ENCODE measurements at regions not wholly inside any gene's neighbourhood (a gene's known extent, or its start where the extent isn't known, plus 50 kb on each side); places are given as distances from the start of the nearest gene placed in this dataset.

- TF ChIP-seq CTCF (conservative IDR thresholded peaks at IDR 0.05) = no peak
- Histone ChIP-seq H2BK5ac (ENCODE audit: insufficient read length, low read length) (no peak overlapping the region), H3K9me3 (ENCODE audit: control insufficient read depth, low read depth, low read length) (no peaks in the 10 kb centered on the region)
Measured at GRCh38 chr5:41995193-41995592, 70.1 kb downstream of the FBXO4 start.

More at GRCh38 chr5:41995193-41995592, 70.1 kb downstream of the FBXO4 start:
- Histone ChIP-seq H3K18ac (ENCODE audit: insufficient read length, low read depth, low read length) (no peak overlapping the region), H4K91ac (ENCODE audit: insufficient read length, low read depth, low read length) (no peak overlapping the region), H3K4me2 (ENCODE audit: insufficient read depth, insufficient read length, low read length) (no peak overlapping the region), H3K27ac (ENCODE audit: insufficient read length, low read depth, low read length) (no peak overlapping the region), H4K20me1 (ENCODE audit: control insufficient read depth, insufficient read depth, insufficient read length) (no peaks in the 10 kb centered on the region), H3K79me1 (ENCODE audit: insufficient read depth, low read depth, low read length, poor library complexity, severe bottlenecking) (no peaks in the 10 kb centered on the region), H2AFZ (ENCODE audit: low read length) (no peak overlapping the region), H3K14ac (ENCODE audit: insufficient read depth, low read length) (no peak overlapping the region), H2BK12ac (ENCODE audit: insufficient read length, low read depth, low read length) (no peak overlapping the region), H3T11ph (ENCODE audit: low read length) (no peak overlapping the region), H3K27me3 (ENCODE audit: insufficient read depth, low read length) (no peaks in the 10 kb centered on the region), H3K56ac (ENCODE audit: insufficient read length, low read depth, low read length) (no peak overlapping the region), H3K9ac (ENCODE audit: extremely low read depth, insufficient read length, low read length) (no peak overlapping the region), H2BK120ac (ENCODE audit: low read depth, low read length, poor library complexity, severe bottlenecking) (no peak overlapping the region), H3K4ac (ENCODE audit: low read depth, low read length) (no peak overlapping the region), H4K8ac (replicated peaks; ENCODE audit: insufficient read length, low read depth, low read length) (no peak overlapping the region), H2AK5ac (ENCODE audit: insufficient read length, low read length) (no peak overlapping the region), H2BK20ac (ENCODE audit: low read depth, low read length, poor library complexity, severe bottlenecking) (no peak overlapping the region), H3K4me1 (ENCODE audit: insufficient read depth, low read length) (no peaks in the 10 kb centered on the region), H3K79me2 (ENCODE audit: insufficient read depth, low read length) (no peaks in the 10 kb centered on the region), H4K5ac (ENCODE audit: insufficient read length, low read depth, low read length) (no peak overlapping the region), H3K23ac (ENCODE audit: insufficient read length, low read depth, low read length) (no peak overlapping the region), H2BK15ac (ENCODE audit: low read depth, low read length) (no peak overlapping the region), H3K23me2 (ENCODE audit: insufficient read length, low read depth, low read length, poor library complexity, severe bottlenecking) (no peaks in the 10 kb centered on the region)
- WGBS (ENCODE audit: extremely low coverage, insufficient read length, low lambda C conversion rate) = no CpG with 5 or more reads among the region's 3 CpGs
- H3K4me3 Mint-ChIP-seq = no peak overlapping the region
- H3K27me3 Mint-ChIP-seq (ENCODE audit: low read depth) = no peaks in the 10 kb centered on the region
- no peaks in the 10 kb centered on the region; a peak in 1 of 7 replicates for H3K36me3 Mint-ChIP-seq (ENCODE audit: insufficient read depth in 1 of 3, low read depth in 3 of 3)
- H3K4me1 Mint-ChIP-seq = no peaks in the 10 kb centered on the region
- no peak for DNase-seq
- peaks cover 5 to 7% of the 10 kb centered on the region in 2 experiments; a peak in 4 of 5 replicates for H3K9me3 Mint-ChIP-seq
- no peak overlapping the region for H3K27ac Mint-ChIP-seq
